ENCODE measurements at regions not wholly inside any gene's neighbourhood (a gene's known extent, or its start where the extent isn't known, plus 50 kb on each side); places are given as distances from the start of the nearest gene placed in this dataset.
"Not testable (repeated sequence)": the region's sequence is repeated elsewhere in the genome, so short reads cannot be mapped to it uniquely, and the experiment has no call there.

DNA sequence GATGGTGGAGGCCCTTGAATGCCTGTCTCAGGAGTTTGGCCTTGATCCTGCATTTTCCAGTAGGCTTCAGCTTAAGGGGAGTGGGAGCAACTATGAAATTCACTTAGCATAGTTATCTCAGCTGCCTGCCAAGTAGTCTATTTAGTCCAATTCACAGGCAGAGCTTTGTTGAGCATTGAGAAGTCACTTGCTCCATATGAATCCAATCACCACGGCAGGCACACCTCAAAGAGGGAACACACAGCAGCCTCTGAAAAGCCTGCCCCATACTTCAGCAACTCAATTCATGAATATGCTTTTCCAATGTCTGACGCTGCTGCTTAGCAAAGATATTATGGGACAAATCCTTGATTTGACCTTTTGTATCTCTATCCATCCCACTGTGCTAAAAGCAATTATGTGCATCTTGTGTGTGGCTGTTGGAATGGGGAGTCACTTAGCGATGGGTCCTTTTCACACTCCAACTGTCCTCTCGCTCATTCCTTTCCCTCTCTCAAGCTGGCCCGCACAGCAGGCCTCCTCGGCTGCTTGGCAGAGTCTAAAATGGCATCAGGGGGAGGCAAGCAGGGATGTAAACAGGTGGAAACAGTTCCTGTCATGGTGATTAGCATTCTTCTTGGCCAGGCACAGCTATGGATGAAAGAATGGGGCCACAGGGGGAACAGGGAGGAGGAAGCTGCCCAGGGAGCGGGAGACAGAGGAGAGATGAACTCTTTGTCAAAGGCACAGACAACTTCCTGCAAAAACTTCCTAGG lies 56.0 kb upstream of the LRPPRC start:
- DNase-seq, result no peak

DNA sequence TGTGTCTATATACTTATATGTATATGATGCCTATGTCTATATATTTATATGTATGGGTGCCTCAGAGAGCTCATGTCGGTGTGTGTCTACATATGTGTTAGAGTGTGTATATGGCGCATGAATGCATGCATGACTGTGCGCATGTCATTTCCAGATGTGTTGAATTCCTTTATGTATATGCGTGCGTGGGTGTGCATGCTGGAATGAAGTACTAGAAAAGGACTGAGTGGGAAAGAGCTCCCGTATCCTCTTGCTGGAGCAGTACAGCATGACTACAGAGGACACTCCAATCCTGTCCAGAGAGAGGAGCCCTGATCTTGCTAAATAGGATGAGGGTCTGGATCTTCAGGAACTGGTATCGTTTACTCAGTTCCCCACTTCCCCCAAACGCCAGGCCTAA lies 56.8 kb upstream of the LRPPRC start:
- DNase-seq, result no peak

DNA sequence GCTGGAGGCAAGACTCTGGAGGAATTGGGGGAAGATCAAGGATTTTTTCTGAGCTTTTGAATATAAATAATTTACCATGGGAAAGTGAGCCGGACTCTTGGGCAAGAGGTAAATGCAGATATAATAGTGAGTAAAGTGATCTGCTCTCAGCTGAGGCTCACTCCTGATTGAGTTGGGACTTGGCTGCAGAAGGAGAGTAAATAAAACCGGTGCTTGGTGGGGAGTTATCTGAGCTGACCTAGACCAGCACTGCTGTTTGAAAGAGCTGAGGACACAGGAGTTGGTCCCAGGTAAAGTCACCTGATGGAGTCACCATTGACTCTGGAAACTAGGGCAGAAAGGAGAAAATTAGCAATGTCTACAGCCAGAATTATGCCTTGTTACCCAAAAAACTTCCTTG lies 57.3 kb upstream of the LRPPRC start:
- peak; percentile 1 for DNase-seq

DNA sequence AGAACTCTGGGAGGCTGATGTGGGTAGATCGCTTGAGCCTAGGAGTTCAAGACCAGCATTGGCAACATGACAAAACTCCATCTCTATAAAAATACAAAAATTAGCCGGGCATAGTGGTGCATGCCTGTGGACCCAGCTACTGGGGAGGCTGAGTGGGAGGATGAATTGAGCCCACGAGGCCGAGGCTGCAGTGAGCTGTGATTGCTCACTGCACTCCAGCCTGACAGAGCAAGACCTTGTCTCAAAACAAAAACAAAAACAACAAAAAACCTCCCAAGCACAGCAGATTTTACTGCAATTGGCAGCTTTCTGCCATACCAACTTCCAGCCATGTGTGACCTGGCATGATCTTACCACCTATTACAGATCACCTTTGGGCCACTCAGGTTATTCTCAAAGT lies 57.7 kb upstream of the LRPPRC start:
- no peak for DNase-seq

DNA sequence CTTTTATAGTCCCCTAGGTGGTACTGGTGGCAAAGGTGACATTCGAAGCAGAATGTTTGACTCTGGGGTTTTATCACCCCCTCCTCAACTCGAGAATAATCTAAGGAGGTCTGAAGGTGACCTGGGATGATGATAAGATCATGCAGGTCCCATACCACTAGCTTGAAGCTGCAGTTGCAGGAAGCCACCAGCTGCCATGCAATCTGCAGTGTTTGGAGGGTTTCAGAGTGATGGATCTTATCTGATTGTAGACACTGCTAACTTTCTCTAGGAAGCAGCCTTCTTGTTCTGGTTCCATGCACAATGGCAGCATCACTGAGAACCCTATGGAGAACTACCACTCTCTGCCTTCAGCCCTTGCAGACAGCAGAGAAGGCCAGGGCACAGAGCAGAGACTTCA lies 59.4 kb upstream of the LRPPRC start:
- no peak for DNase-seq

DNA sequence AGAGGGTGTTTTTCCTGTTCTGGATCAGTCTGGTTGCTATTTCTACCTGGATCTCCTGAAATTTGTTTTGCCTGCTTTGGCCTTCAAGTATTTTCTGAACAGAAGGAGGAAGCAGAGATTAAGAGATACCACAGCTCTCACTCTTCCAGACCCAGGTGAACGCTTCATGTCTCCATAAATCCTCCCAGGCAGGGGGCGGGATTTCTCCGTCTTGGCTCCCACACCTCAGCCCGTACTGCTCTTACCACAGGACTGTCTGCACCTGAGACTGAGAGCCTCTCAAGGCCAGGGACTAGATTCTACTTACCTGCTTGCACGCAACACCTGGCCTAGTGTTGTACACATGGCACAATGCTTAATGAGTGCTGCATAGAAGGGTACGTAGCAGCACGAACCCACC lies 59.9 kb upstream of the LRPPRC start:
- no peak for DNase-seq

DNA sequence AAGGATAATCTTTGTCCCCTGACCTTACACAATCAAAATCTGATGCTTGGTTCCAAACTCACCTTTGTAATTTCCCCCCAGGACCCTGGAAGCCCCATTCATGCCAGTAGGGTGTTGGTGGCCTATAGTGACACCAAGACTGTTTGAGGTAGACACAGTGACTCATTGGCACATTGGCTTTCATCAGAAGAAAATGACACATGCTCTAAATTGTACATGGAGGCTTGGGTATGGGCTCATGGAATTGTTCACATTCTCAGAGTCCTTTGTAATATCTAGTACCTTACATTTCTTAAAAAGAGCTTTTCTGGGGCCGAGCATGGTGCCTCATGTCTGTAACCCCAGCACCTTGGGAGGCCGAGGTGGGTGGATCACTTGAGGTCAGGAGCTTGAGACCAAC lies 61.2 kb upstream of the LRPPRC start:
- no peak for DNase-seq

DNA sequence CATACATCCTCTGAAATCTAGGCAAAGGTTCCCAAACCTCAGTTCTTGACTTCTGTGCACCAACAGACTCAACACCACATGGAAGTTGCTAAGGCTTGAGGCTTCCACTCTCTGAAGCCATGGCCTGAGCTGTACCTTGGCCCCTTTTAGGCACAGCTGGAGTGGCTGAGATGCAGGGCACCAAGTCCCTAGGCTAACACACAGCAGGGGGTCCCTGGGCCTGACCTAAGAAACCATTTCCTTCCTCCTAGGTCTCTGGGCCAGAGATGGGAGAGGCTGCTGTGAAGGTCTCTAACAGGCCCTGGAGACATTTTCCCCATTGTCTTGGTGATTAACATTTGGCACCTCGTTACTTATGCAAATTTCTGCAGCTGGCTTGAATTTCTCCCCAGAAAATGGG lies 64.5 kb upstream of the LRPPRC start:
- not testable (repeated sequence) for DNase-seq

DNA sequence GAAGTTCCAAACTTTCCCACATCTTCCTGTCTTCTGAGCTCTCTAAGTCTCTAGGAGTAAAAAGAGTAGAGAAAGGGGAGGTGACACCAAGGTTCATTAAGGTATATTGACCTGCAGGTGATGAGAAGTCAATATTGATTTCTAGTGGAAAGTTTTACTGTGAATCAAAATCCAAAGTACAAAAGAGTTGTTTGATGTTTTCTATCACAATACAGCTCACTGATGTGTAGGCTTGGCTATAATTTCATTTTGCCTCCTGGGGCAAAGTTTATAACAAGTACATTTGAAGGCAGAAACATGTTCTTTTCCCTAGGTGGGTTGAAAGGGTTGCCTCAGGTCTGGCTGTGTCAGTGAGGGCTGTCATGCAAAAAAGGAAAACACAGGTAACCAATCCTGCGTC lies 65.2 kb upstream of the LRPPRC start:
- no peak for DNase-seq

DNA sequence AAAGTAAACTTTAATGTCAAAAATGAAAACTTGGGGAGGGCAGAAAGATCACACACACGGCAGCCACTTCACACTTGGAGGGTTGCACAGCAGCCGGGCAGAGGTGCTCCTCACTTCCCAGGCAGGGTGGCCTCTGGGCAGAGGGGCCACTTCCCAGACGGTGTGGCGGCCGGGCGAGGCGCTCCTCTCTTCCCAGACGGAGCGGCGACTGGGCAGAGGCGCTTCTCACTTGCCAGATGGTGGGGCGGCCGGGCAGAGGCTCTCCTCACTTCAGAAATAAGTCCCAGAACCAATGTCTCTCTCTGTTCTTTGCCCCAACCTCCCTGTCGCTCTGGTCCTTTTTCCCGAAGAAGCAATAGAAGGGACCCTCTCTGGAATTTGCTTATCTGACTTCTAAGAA lies 65.7 kb upstream of the LRPPRC start:
- DNase-seq, result no peak

DNA sequence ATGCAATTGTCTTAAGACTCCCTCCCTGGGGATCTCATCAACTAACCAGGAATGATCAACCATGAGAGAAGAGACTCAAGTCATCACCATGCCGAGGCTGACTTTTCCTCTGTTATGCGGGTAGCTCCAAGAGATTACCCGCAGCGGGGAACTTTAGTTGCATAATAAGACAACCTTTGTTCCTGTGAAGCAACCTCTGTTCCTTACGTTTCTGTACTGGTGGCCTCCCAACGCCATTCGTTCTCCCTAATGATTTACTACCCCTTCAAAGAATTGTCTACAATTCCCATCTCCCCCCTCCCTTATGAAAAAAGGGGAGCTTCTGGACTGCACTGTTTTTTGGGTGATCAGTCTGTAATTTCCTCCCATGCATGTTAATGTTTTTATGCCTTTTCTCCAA lies 66.1 kb upstream of the LRPPRC start:
- no peak for DNase-seq

DNA sequence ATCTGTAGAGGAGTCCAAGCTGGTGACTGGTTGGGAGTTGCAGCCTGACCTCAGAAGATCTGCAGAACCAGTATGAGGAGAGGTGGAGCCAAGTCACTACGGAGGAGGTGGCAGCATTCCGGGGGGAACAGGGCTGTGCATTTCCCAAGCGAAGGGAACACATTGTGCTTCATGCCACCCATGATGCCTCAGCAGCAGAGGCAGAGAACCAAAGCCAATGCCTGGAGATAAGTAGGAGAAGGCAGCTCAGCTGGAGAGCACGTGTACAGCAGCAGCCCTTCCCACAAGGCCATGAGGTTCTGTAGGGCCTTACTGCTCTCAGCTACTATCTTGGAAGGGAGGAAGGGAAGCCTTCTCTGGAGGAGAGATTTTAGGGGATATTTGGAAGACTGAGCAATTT lies 67.2 kb upstream of the LRPPRC start:
- DNase-seq, result no peak

DNA sequence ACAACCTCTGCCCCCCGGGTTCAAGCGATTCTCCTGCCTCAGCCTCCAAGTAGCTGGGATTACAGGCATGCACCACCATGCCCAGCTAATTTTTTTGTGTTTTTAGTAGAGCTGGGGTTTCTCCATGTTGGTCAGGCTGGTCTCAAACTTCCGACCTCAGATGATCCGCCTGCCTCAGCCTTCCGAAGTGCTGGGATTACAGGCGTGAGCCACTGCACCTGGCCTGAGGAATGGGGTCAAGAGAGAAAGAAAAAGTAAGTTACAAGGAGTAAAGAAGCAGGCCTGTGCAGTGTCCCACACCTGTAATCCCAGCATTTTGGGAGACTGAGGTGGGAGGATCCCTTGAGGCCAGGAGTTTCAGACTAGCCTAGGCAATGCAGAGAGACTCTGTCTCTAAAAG lies 68.5 kb upstream of the LRPPRC start:
- DNase-seq, result not testable (repeated sequence)

DNA sequence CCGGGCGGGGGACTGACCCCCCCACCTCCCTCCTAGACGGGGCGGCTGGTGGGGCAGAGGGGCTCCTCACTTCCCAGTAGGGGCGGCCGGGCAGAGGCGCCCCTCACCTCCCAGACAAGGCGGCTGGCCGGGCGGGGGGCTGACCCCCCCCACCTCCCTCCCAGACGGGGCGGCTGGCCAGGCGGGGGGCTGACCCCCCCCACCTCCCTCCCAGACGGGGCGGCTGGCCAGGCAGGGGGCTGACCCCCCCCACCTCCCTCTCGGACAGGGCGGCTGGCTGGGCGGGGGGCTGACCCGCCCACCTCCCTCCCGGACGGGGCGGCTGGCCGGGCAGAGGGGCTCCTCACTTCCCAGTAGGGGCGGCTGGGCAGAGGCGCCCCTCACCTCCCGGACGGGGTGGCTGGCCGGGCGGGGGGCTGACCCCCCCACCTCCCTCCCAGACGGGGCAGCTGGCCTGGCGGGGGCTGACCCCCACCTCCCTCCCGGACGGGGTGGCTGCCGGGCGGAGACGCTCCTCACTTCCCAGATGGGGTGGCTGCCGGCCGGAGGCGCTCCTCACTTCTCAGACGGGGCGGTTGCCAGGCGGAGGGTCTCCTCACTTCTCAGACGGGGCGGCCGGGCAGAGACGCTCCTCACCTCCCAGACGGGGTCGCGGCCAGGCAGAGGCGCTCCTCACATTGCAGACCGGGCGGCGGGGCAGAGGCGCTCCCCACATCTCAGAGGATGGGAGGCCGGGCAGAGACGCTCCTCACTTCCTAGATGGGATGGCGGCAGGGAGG lies 71.4 kb upstream of the LRPPRC start:
- not testable (repeated sequence) for DNase-seq

DNA sequence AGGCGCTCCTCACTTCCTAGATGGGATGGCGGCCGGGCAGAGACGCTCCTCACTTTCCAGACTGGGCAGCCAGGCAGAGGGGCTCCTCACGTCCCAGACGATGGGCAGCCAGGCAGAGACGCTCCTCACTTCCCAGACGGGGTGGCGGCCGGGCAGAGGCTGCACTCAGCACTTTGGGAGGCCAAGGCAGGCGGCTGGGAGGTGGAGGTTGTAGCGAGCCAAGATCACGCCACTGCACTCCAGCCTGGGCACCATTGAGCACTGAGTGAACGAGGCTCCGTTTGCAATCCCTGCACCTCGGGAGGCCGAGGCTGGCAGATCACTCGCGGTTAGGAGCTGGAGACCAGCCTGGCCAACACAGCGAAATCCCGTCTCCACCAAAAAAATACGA lies 72.0 kb upstream of the LRPPRC start:
- DNase-seq, result not testable (repeated sequence)

DNA sequence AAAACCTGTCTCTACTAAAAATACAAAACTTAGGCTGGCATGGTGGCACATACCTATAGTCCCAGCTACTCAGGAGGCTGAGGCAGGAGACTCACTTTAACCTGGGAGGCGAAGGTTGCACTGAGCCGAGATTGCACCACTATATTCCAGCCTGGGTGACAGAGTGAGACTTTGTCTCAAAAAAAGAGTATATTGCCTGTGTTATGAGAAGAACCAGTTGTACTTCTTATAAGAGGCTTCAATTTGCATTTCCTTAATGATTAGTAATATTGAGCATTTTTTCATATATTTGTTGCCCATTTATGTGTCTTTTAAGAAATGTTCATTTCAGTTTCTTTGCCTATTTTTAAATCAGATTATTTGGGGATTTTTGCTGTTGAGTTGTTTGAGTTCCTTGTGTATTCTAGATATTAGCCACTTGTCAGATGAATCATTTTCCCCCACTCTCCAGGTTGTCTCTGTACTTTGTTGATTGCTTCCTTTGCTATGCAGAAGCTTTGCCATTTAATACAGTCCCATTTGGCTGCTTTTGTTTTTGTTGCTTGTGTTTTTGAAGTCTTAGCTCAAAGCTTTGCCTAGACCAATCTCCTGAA lies 75.8 kb upstream of the LRPPRC start:
- no peak for DNase-seq

DNA sequence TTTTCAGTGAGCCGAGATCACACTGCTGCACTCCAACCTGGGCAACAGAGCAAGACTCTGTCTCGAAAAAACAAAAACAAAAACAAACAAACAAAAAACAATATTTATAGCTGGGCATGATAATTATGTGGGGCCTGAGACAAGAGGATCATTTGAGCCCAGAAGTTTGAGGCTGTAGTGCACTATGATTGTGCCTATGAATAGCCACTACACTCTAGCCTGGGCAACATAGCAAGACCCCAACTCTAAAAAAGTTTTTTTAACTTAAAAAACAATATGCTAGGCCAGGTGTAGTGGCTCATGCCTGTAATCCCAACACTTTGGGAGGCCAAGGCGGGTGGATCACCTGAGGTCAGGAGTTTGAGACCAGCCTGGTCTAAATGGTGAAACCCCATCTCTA lies 77.9 kb upstream of the LRPPRC start:
- not testable (repeated sequence) for DNase-seq

DNA sequence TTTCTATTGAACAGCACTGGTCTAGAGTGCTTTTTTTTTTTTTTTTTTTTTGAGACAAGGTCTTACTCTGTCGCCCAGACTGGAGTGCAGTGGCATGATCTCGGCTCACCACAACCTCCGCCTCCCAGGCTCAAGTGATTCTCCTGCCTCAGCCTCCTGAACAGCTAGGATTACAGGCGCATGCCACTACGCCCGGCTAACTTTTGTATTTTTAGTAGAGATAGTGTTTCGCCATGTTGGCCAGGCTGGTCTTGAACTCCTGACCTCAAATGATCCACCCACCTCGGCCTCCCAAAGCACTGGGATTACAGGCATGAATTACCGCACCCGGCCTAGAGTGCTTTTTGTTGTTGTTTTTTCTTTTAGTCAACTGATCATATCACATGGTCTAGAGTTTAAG lies 79.0 kb upstream of the LRPPRC start:
- not testable (repeated sequence) for DNase-seq

DNA sequence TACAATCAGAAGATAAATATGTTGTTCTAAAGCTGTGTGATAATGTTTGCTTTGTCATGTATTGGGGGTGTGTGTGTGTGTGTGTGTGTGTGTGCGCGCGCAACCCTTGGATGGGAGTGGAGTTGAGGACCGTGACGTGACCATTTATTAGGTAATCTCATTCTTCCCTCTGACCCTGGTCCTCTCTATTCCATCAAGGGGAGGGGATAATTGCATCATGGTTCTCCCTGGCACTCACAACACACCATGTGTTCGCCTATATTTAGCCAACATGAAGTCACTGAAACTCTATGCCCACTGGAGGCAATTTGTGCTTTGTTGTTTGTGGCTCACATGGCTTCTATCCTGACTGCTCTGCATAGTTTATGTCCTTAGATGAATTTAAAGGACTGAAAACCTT lies 79.8 kb upstream of the LRPPRC start:
- peak; percentile 3 for DNase-seq

DNA sequence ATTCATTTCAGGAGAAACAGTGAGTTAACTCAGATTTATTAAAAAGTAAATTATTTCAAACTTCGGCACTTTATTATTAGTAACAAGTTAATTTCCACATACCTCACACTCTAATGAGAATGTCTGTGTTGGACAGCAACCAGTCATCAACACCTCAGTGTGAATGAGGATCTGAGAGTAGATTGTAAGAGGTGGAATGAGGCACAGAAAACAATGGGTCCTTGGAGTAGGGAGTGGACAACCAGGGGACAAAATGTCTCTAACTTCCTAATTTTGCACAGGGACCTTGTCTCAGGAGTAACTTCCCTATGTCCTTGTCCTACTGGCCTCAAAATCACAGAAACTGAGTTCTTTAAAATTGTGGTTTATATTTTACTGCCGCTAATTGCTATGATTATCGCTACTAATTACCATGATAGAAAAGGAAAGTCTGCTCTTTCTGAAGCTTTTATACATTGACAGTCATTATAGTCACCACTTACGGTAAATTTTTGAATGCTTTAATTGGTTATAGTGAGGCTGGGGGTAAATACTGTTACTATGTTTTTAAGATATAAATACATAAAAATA lies 82.2 kb upstream of the LRPPRC start:
- no peak for DNase-seq

DNA sequence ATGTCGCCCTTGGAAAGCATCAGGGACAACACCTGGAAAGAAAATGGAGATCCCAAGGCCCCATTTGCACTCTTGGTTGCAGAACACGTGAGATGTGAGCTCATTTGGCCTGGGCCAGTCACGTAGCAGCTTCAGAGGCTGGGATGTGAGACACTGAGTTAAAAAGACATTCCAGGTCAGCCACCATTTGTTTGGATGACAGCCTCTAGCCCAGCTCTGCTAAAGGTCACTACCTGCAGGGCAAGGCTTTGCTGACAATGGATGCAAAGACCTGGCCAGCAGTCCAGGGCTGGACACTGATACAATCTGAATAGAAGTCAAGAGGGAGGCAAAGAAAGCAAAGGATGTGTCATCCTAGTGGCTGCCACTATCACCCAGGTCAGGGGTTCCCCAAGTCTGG lies 83.9 kb upstream of the LRPPRC start:
- no peak for DNase-seq

DNA sequence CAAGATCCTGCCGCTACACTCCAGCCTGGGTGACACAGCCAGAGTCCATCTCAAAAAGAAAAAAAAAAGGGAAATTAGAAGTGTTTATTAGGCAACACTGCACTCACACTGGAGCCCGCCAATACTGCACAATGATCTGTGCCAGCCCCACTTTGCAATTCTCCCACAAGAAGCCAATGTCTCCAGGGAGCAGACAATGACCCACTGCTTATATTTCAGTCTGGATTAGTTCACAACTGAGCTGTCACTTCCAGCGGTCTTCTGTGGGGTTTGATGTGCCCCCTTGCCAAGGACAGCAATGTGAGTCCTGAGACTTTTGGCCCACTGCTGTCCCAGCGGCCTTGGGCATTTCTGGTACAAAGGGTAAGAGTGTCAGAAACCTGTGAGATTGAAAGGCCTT lies 85.6 kb upstream of the PPM1B start:
- no peak for DNase-seq

DNA sequence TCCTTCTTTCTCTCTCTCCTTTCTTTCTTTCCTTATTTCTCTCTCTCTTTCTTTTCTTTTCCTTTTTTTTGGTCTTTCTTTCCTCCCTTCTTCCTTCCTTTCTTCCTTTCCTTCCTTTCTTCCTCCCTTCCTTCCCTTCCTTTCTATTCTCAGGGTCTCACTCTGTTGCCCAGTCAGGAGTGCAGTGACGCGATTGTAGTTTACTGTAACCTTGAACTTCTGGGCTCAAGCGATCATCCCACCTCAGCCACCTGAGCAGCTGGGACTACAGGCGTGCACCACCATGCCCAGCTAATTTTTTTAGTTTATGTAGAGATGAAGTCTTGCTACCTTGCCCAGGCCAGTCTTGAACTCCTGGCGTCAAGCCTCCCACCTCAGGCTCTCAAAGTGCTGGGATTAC lies 83.8 kb upstream of the PPM1B start:
- no peak for DNase-seq

DNA sequence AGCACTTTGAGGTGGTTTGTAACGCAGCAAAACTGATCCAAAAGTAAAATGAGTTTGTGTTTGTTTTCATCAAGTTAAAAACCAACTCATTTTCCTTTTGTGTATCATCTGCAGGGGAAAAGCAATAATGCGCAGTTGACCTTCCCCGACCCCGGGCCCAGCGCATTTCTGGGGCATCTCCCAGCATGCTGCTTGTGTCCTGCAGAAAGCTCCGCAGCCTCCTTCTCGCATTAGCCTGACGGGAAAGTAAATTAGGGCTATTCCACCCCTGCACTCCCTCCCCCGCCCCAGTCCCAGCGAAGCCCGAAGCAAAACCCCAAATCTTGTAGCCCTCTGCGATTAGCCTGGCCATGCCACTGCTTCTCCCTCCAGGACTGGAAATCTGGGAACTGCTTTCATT lies 82.0 kb upstream of the PPM1B start:
- DNase-seq, result no peak
